Transverse colon (tissue), 4 donors: ENCODE measurements at regions not wholly inside any gene's neighbourhood (a gene's known extent, or its start where the extent isn't known, plus 50 kb on each side); places are given as distances from the start of the nearest gene placed in this dataset.

Experiments
- POLR2A ChIP-seq: fragments of 450-650 bp; IDR thresholded peaks from one replicate; pipeline ENCODE4 v1.6.1; 2016; ENCODE audit warnings: antibody characterized with exemption, mild to moderate bottlenecking, moderate library complexity
- POLR2AphosphoS5 ChIP-seq, 3 donors: sonication (generic); formaldehyde crosslinking; IDR thresholded peaks; one replicate each; pipeline ENCODE4 v1.6.1; 2016; ENCODE audit warnings: antibody characterized with exemption in 3 of 3
- TF ChIP-seq, protein P1 (sequence below), 5 experiments: fragments of 200-600 bp in 3 of 5; fragments of 450-650 bp in 2 of 5; sonication (generic) in 3 of 5; IDR thresholded peaks; 1 replicate in 2 of 5; 2 replicates in 3 of 5; pipeline ENCODE4 v1.5.1; 2016 to 2017; ENCODE audit warnings: antibody characterized with exemption in 5 of 5, inconsistent platforms in 3 of 5, mild to moderate bottlenecking in 2 of 5, moderate library complexity in 1 of 5

DNA sequence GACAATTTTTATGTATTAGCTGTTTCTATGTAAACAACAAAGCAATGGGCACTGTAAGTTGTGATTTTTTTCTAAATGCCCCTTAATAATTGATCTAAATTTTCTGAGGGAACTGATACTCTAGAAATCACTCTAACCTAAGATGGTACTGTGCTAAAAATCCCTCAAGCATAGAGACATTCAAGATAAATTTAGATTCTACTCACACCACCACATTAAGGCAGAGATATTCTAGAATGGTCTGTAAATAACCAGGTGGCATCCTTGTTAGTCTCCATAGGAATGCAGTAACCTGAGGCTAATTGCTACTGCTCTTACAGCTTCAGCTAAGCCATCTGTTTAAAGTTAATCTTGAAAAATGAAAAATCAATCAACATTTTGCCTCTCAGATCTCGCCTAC, 87.3 kb downstream of the SLC41A2 start:
- TF ChIP-seq, protein P1, sequence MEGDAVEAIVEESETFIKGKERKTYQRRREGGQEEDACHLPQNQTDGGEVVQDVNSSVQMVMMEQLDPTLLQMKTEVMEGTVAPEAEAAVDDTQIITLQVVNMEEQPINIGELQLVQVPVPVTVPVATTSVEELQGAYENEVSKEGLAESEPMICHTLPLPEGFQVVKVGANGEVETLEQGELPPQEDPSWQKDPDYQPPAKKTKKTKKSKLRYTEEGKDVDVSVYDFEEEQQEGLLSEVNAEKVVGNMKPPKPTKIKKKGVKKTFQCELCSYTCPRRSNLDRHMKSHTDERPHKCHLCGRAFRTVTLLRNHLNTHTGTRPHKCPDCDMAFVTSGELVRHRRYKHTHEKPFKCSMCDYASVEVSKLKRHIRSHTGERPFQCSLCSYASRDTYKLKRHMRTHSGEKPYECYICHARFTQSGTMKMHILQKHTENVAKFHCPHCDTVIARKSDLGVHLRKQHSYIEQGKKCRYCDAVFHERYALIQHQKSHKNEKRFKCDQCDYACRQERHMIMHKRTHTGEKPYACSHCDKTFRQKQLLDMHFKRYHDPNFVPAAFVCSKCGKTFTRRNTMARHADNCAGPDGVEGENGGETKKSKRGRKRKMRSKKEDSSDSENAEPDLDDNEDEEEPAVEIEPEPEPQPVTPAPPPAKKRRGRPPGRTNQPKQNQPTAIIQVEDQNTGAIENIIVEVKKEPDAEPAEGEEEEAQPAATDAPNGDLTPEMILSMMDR (IDR thresholded peaks at IDR 0.05), result no peak
- TF ChIP-seq POLR2A, result no peak
- no peak for TF ChIP-seq POLR2AphosphoS5 (IDR thresholded peaks at IDR 0.05)
